ENCODE measurements at regions not wholly inside any gene's neighbourhood (a gene's known extent, or its start where the extent isn't known, plus 50 kb on each side); places are given as distances from the start of the nearest gene placed in this dataset.

DNA sequence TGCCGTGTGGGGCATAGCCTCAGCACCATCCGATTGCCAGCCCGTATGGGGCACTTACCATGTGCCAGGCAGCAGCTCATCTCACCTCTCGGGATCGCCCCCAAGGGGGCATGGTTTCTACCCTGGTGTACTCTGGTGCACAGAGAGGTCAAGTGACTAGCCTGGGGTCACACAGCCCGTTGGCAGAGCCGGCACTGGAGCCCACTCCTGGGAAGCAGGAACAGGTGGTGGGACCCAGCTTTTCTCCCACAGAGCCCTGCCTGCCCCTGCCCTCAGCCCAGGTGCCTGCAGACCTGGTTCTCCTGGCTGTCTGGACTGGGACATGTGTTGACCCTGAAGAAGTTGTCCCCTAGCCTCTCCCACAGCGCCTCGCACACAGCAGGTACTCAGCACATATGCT, 141.8 kb upstream of the CIBAR2 start:
- H3K27ac ChIP-seq (ENCODE audit: low read depth in 2 of 2, low read length in 1 of 2): no peak overlapping the region; a peak in 1 of 4 replicates
- H4K20me1 ChIP-seq (ENCODE audit: insufficient read depth): peaks cover 13% of the 10 kb centered on the region
- POLR2A ChIA-PET: no interaction called here
- whole genome bisulfite sequencing (ENCODE audit: low lambda C conversion rate): 80% methylated on average over 7 of the region's 9 CpGs
- peaks cover 0 to 57% of the 10 kb centered on the region in 2 experiments; a peak in 1 of 4 replicates for H3K4me1 ChIP-seq (ENCODE audit: control insufficient read depth in 1 of 2, insufficient read depth in 2 of 2, low read depth in 1 of 2, low read length in 1 of 2)
- CTCF ChIA-PET: interaction anchor here (0.6 to 11.7 kb wide), 45 partner anchors 8 to 762 kb away, joined by 3 to 180 read pairs (median 5); partner anchors contain the start of gene GSE1
- no peaks in the 10 kb centered on the region for H3K9me2 ChIP-seq
- H3K9ac ChIP-seq: no peak overlapping the region
- no peak overlapping the region for H3K4me2 ChIP-seq
- no peak overlapping the region for H3K4me3 ChIP-seq (ENCODE audit: low read depth in 2 of 2, low read length in 1 of 2)
- H3F3A ChIP-seq (replicated peaks; ENCODE audit: insufficient read depth): peaks cover 9% of the 10 kb centered on the region
- no peak for DNase-seq
- H3K36me3 ChIP-seq (replicated peaks in 1 of 2; ENCODE audit: control insufficient read depth in 1 of 2, insufficient read depth in 2 of 2, low read length in 1 of 2): no peaks in the 10 kb centered on the region
- no peaks in the 10 kb centered on the region for H3K9me3 ChIP-seq
- TF ChIP-seq SIN3A (IDR thresholded peaks at IDR 0.05; ENCODE audit: borderline replicate concordance, low read depth, low read length) (no peak), RFX5 (IDR thresholded peaks at IDR 0.05; ENCODE audit: low read length) (no peak), CHD2 (IDR thresholded peaks at IDR 0.05; ENCODE audit: low read length, partially characterized antibody) (no peak), USF1 (IDR thresholded peaks at IDR 0.05; ENCODE audit: borderline replicate concordance, low read depth) (no peak), TCF12 (IDR thresholded peaks at IDR 0.05) (no peak), MXI1 (IDR thresholded peaks at IDR 0.05; ENCODE audit: low read depth, low read length) (no peak), FOXM1 (IDR thresholded peaks at IDR 0.05; ENCODE audit: low read depth) (no peak), RAD21 (IDR thresholded peaks at IDR 0.05; ENCODE audit: low read length) (no peak), YY1 (IDR thresholded peaks at IDR 0.05; ENCODE audit: low read depth) (no peak), MEF2A (IDR thresholded peaks at IDR 0.05; ENCODE audit: borderline replicate concordance, low read depth) (no peak), NRF1 (IDR thresholded peaks at IDR 0.05; ENCODE audit: low read depth, low read length) (no peak), JUND (IDR thresholded peaks at IDR 0.05) (no peak)
- TF ChIP-seq, protein P1, sequence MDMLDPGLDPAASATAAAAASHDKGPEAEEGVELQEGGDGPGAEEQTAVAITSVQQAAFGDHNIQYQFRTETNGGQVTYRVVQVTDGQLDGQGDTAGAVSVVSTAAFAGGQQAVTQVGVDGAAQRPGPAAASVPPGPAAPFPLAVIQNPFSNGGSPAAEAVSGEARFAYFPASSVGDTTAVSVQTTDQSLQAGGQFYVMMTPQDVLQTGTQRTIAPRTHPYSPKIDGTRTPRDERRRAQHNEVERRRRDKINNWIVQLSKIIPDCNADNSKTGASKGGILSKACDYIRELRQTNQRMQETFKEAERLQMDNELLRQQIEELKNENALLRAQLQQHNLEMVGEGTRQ (IDR thresholded peaks at IDR 0.05; ENCODE audit: borderline replicate concordance, low read depth, low read length): no peak
- TF ChIP-seq, protein P2, sequence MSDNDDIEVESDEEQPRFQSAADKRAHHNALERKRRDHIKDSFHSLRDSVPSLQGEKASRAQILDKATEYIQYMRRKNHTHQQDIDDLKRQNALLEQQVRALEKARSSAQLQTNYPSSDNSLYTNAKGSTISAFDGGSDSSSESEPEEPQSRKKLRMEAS (IDR thresholded peaks at IDR 0.05; ENCODE audit: low read depth): no peak
- TF ChIP-seq, protein P3, sequence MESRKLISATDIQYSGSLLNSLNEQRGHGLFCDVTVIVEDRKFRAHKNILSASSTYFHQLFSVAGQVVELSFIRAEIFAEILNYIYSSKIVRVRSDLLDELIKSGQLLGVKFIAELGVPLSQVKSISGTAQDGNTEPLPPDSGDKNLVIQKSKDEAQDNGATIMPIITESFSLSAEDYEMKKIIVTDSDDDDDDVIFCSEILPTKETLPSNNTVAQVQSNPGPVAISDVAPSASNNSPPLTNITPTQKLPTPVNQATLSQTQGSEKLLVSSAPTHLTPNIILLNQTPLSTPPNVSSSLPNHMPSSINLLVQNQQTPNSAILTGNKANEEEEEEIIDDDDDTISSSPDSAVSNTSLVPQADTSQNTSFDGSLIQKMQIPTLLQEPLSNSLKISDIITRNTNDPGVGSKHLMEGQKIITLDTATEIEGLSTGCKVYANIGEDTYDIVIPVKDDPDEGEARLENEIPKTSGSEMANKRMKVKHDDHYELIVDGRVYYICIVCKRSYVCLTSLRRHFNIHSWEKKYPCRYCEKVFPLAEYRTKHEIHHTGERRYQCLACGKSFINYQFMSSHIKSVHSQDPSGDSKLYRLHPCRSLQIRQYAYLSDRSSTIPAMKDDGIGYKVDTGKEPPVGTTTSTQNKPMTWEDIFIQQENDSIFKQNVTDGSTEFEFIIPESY (IDR thresholded peaks at IDR 0.05; ENCODE audit: borderline replicate concordance, low read depth): no peak
- no peaks in the 10 kb centered on the region; the same call in 1 of the 2 replicates for H3K79me2 ChIP-seq (ENCODE audit: insufficient read depth)
- no peaks in the 10 kb centered on the region for H3K27me3 ChIP-seq (ENCODE audit: insufficient read depth)
- H2AFZ ChIP-seq (ENCODE audit: low read depth): no peak overlapping the region

GRCh38 chr16:85254921-85255320, 142.6 kb upstream of the CIBAR2 start:
- Histone ChIP-seq H3K79me2 (ENCODE audit: insufficient read depth) (no peaks in the 10 kb centered on the region; the same call in 1 of the 2 replicates), H3F3A (replicated peaks; ENCODE audit: insufficient read depth) (peaks cover 9% of the 10 kb centered on the region), H3K4me2 (no peak overlapping the region), H4K20me1 (ENCODE audit: insufficient read depth) (peaks cover 13% of the 10 kb centered on the region), H3K4me3 (ENCODE audit: low read depth in 2 of 2, low read length in 1 of 2) (no peak overlapping the region), H3K9me3 (no peaks in the 10 kb centered on the region), H3K27me3 (ENCODE audit: insufficient read depth) (no peaks in the 10 kb centered on the region), H3K27ac (ENCODE audit: low read depth in 2 of 2, low read length in 1 of 2) (no peak overlapping the region), H3K36me3 (replicated peaks in 1 of 2; ENCODE audit: control insufficient read depth in 1 of 2, insufficient read depth in 2 of 2, low read length in 1 of 2) (no peaks in the 10 kb centered on the region), H3K4me1 (ENCODE audit: control insufficient read depth in 1 of 2, insufficient read depth in 2 of 2, low read depth in 1 of 2, low read length in 1 of 2) (peaks cover 0 to 57% of the 10 kb centered on the region in 2 experiments; a peak in 1 of 4 replicates), H2AFZ (ENCODE audit: low read depth) (no peak overlapping the region), H3K9me2 (no peaks in the 10 kb centered on the region), H3K9ac (no peak overlapping the region)
- WGBS (ENCODE audit: low lambda C conversion rate): 95% methylated on average over 11 of the region's 24 CpGs
- no peak for DNase-seq
- ChIA-PET CTCF (interaction anchor here (0.8 to 11.7 kb wide), 9 partner anchors 9 to 115 kb away, joined by 3 to 180 read pairs (median 30); no protein-coding TSS in a partner anchor), POLR2A (no interaction called here)
- no peak for TF ChIP-seq EZH2phosphoT487 (IDR thresholded peaks at IDR 0.05; ENCODE audit: borderline replicate concordance, low read depth)
- no peak for TF ChIP-seq GATA2 (CRISPR knock-in tag; IDR thresholded peaks at IDR 0.05)
- no peak for TF ChIP-seq GABPA (IDR thresholded peaks at IDR 0.05; ENCODE audit: low read depth)
- TF ChIP-seq NRF1 (IDR thresholded peaks at IDR 0.05; ENCODE audit: low read depth, low read length): no peak
- TF ChIP-seq MEF2A (IDR thresholded peaks at IDR 0.05; ENCODE audit: borderline replicate concordance, low read depth): no peak
- TF ChIP-seq MXI1 (IDR thresholded peaks at IDR 0.05; ENCODE audit: low read depth, low read length): no peak
- TF ChIP-seq NFIC (IDR thresholded peaks at IDR 0.05; ENCODE audit: borderline replicate concordance): no peak
- TF ChIP-seq TCF12 (IDR thresholded peaks at IDR 0.05): no peak
- TF ChIP-seq, protein P2 (IDR thresholded peaks at IDR 0.05; ENCODE audit: low read depth): no peak
- no peak for TF ChIP-seq FOSL2 (IDR thresholded peaks at IDR 0.05; ENCODE audit: borderline replicate concordance, low read depth)
- no peak for TF ChIP-seq IRF3 (IDR thresholded peaks at IDR 0.05; ENCODE audit: low read depth, low read length)
